A673 (cell line): ENCODE measurements at regions not wholly inside any gene's neighbourhood (a gene's known extent, or its start where the extent isn't known, plus 50 kb on each side); places are given as distances from the start of the nearest gene placed in this dataset.
A peak's percentile ranks its signal among the peaks of the same experiment; 100 is the strongest.
"Not testable (repeated sequence)": the region's sequence is repeated elsewhere in the genome, so short reads cannot be mapped to it uniquely, and the experiment has no call there.

ENCODE experiments used
- BruUV-seq: library from RNA; stranded (reverse); fragments of 400-500 nt; replicated peaks from 2 replicates; lab custom pipeline; 2021; lab: Mats Ljungman, UMichigan
- CTCF ChIA-PET: fragments of 300-600 bp; sonication (Branson Sonifier 250); formaldehyde crosslinking; loops from one replicate; lab custom pipeline; 2022; ENCODE audit warnings: antibody characterized with exemption; lab: Charles Lee
- POLR2A ChIA-PET: fragments of 300-600 bp; sonication (Branson Sonifier 250); formaldehyde crosslinking; loops from one replicate; lab custom pipeline; 2022; ENCODE audit warnings: antibody characterized with exemption; ENCODE audit not compliant: low non-redundant PET; lab: Charles Lee
- DNase-seq: peaks from one replicate; pipeline ENCODE4 v3.0.0-alpha.2; 2015; ENCODE audit warnings: low spot score
- H3K27ac ChIP-seq: fragments of 200-600 bp; sonication (generic); 2 replicates; pipeline ENCODE4 v1.5.1; 2016; ENCODE audit warnings: mixed run types, low read depth, mild to moderate bottlenecking, mixed read lengths, antibody characterized with exemption, low read length; ENCODE audit not compliant: poor library complexity, severe bottlenecking
- H3K27me3 ChIP-seq: fragments of 200-600 bp; sonication (generic); replicated peaks from 2 replicates; pipeline ENCODE4 v1.6.1; 2017; ENCODE audit warnings: mixed run types, low read depth, mild to moderate bottlenecking, mixed read lengths, antibody characterized with exemption, low read length; ENCODE audit not compliant: insufficient read depth, poor library complexity
- H3K36me3 ChIP-seq: fragments of 200-600 bp; sonication (generic); 2 replicates; pipeline ENCODE4 v1.6.1; 2016; ENCODE audit warnings: mixed run types, mild to moderate bottlenecking, mixed read lengths, antibody characterized with exemption, low read length; ENCODE audit not compliant: insufficient read depth, poor library complexity, severe bottlenecking
- H3K4me1 ChIP-seq: fragments of 200-600 bp; sonication (generic); 2 replicates; pipeline ENCODE4 v1.6.1; 2017; ENCODE audit warnings: mixed run types, mild to moderate bottlenecking, mixed read lengths, antibody characterized with exemption, low read length; ENCODE audit not compliant: insufficient read depth, poor library complexity, severe bottlenecking
- H3K4me3 ChIP-seq: fragments of 200-600 bp; sonication (generic); 2 replicates; pipeline ENCODE4 v1.5.1; 2016; ENCODE audit warnings: low read depth, mixed run types, mild to moderate bottlenecking, mixed read lengths, low read length; ENCODE audit not compliant: poor library complexity, severe bottlenecking
- H3K9me3 ChIP-seq: fragments of 200-600 bp; sonication (generic); 2 replicates; pipeline ENCODE4 v1.6.1; 2016; ENCODE audit warnings: mixed run types, low read depth, mild to moderate bottlenecking, mixed read lengths, antibody characterized with exemption, low read length; ENCODE audit not compliant: poor library complexity, severe bottlenecking
- EZH2 ChIP-seq: fragments of 200-600 bp; sonication (generic); IDR thresholded peaks from 2 replicates; pipeline ENCODE4 v1.6.1; 2017; ENCODE audit warnings: borderline replicate concordance, low read depth, mild to moderate bottlenecking, mixed read lengths, antibody characterized with exemption, low read length; ENCODE audit not compliant: poor library complexity, severe bottlenecking
- intact Hi-C: fragments of 100-400 bp; cut with micrococcal nuclease; formaldehyde crosslinking; loops from one replicate; pipeline ENCODE4 v1.10.0; 2022; ENCODE audit not compliant: unreplicated experiment
- TF ChIP-seq, protein P1 (sequence below): fragments of 300-800, 200-600 bp; sonication (generic); conservative IDR thresholded peaks from 2 replicates; pipeline ENCODE4 v1.5.1; 2017; ENCODE audit warnings: low read depth, mild to moderate bottlenecking, antibody characterized with exemption, low read length, moderate library complexity, mixed read lengths

DNA sequence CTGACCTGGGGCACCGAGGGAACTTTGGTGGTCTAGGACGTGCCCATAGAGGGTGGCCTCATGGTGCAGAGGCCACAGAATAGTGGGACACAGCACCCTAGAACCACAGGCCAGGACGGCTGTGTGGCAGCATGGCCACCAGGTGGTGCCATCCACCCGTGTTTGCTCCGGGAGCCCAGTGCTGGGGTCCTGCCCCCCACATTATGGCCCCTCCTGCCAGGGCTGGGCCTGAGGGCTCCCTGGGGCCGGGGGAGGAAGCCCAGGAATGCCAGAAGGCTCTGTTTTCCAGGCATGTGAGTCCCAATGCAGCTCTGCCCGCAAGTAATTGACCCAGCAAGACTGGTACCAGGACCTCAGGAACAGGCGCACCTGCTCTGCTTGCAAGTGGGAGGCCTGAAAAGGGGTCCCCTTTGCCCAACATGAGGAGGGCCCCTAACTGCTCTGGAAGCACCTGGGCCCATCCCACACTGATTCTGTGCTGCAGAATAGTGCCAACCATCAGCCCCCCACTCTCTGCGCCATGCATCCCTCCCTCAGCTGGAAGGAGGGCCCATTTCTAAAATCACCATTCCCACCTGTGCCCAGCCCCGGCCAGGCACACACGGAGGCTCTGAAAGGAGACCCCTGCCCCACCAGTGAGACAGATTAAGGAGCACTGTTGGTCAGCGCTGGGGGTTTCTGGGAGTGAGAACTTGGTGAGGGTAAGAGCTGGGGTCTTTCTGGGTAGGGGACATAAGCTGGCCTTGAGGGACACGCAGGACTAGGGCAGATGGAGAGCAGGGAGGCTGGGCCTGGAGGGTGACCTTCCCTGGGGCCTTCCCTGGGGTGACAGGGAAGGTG is 174.4 kb downstream of the TBC1D2B start:
- TF ChIP-seq, protein P1, sequence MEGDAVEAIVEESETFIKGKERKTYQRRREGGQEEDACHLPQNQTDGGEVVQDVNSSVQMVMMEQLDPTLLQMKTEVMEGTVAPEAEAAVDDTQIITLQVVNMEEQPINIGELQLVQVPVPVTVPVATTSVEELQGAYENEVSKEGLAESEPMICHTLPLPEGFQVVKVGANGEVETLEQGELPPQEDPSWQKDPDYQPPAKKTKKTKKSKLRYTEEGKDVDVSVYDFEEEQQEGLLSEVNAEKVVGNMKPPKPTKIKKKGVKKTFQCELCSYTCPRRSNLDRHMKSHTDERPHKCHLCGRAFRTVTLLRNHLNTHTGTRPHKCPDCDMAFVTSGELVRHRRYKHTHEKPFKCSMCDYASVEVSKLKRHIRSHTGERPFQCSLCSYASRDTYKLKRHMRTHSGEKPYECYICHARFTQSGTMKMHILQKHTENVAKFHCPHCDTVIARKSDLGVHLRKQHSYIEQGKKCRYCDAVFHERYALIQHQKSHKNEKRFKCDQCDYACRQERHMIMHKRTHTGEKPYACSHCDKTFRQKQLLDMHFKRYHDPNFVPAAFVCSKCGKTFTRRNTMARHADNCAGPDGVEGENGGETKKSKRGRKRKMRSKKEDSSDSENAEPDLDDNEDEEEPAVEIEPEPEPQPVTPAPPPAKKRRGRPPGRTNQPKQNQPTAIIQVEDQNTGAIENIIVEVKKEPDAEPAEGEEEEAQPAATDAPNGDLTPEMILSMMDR: peak; percentile 83
- intact Hi-C loops: loop anchor here (2.0 to 5.0 kb wide), 2 partner anchors 54 to 206 kb away; no protein-coding TSS in a partner anchor
- POLR2A ChIA-PET, H3K27ac ChIP-seq, H3K4me3 ChIP-seq, H3K4me1 ChIP-seq, H3K27me3 ChIP-seq, CTCF ChIA-PET, H3K36me3 ChIP-seq, H3K9me3 ChIP-seq, BruUV-seq: not testable (repeated sequence)
- peak; percentile 42 for DNase-seq

DNA sequence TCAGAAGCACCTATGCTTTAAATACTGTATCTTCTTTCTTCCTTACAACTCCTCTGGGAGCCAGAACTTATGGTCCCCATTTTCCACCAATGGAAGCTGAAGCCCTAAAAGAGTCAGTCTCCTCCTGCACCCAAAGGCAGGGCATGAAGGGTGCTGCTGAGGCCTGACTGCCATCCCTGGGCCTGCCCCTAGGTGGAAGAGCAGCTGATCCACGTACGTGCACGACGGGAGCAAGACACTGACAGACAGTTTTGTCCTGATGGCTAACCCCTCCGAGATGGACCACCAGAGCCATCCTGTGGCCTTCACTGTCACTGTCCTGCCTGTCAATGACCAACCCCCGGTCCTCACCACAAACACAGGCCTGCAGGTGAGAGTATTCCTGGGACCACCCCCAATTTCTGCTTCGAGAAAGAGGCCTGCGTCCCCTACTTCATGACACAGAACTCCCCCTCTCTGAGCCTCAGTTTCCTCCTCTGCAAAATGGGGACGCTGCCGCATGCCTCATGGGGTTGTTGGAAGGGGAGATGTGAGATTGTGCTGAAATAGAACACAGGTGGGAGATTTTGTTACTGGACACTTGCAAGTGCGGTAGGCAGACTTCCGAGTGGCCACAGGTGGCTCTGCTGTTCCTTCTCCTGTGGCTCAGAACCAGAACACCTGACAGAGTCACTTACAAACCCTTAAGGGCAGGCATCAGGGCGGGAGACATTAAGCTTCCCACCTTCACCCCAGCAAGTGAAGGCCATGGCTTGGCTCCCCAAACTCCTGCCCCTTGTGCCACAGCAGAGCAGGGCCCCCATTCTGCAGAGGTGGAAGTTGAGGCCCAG is 175.4 kb downstream of the TBC1D2B start:
- Histone ChIP-seq H3K27ac (no peak overlapping the region), H3K36me3 (no peaks in the 10 kb centered on the region), H3K4me1 (no peaks in the 10 kb centered on the region), H3K27me3 (no peaks in the 10 kb centered on the region), H3K4me3 (no peak overlapping the region), H3K9me3 (no peaks in the 10 kb centered on the region)
- ChIA-PET POLR2A (no interaction called here), CTCF (interaction anchor here (0.6 to 0.8 kb wide), 2 partner anchors 206 to 604 kb away, joined by 3 to 11 read pairs; no protein-coding TSS in a partner anchor)
- TF ChIP-seq, protein P1: no peak
- TF ChIP-seq EZH2: no peak
- no TSS peak for BruUV-seq
- intact Hi-C loops: loop anchor here (2.0 to 5.0 kb wide), 2 partner anchors 55 to 207 kb away; no protein-coding TSS in a partner anchor
- no peak for DNase-seq

DNA sequence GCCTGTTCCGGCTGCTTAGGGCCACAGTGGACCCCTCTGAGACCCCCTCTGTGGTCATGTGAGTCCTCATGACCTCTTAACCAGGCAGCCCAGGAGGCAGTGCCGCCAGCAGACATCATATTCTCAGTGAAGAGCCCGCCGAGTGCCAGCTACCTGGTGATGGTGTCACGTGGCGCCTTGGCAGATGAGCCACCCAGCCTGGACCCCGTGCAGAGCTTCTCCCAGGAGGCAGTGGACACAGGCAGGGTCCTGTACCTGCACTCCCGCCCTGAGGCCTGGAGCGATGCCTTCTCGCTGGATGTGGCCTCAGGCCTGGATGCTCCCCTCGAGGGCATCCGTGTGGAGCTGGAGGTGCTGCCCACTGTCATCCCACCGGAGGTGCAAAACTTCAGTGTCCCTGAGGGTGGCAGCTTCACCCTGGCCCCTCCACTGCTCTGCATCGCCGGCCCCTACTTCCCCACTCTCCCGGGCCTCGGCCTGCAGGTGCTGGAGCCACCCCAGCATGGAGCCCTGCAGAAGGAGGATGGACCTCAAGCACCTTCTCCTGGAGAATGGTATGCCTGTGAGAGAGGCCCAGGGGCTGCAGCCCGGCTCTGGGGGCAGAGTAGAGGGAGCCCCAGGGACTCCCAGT is 176.1 kb downstream of the TBC1D2B start:
- intact Hi-C loops: loop anchor here (5.0 kb wide), 1 partner anchor 56 kb away; no protein-coding TSS in a partner anchor
- TF ChIP-seq, protein P1: no peak
- no peak for TF ChIP-seq EZH2
- no peak for DNase-seq
- no peaks in the 10 kb centered on the region for H3K4me1 ChIP-seq
- no peaks in the 10 kb centered on the region for H3K36me3 ChIP-seq
- POLR2A ChIA-PET: no interaction called here
- no TSS peak for BruUV-seq
- CTCF ChIA-PET: no interaction called here
- H3K27me3 ChIP-seq: no peaks in the 10 kb centered on the region
- H3K4me3 ChIP-seq: no peak overlapping the region
- no peaks in the 10 kb centered on the region for H3K9me3 ChIP-seq
- H3K27ac ChIP-seq: no peak overlapping the region
